ENCODE measurements at regions not wholly inside any gene's neighbourhood (a gene's known extent, or its start where the extent isn't known, plus 50 kb on each side); places are given as distances from the start of the nearest gene placed in this dataset.

- TF ChIP-seq CTCF (IDR thresholded peaks at IDR 0.05; ENCODE audit: borderline replicate concordance, extremely low read depth, low read length, poor library complexity, severe bottlenecking): no peak
- no peak for TF ChIP-seq EZH2 (IDR thresholded peaks at IDR 0.05; ENCODE audit: borderline replicate concordance, low read depth, low read length, severe bottlenecking)
Observed at GRCh38 chr10:61612009-61612408, 50.7 kb upstream of the CABCOCO1 start.
